BLaER1 (cell line): ENCODE measurements at regions not wholly inside any gene's neighbourhood (a gene's known extent, or its start where the extent isn't known, plus 50 kb on each side); places are given as distances from the start of the nearest gene placed in this dataset.

Source experiments
- H3K27ac ChIP-seq: shearing (Covaris generic); formaldehyde crosslinking; 2 replicates; pipeline ENCODE4 v1.8.1; 2022
- H3K27me3 ChIP-seq: shearing (Covaris generic); formaldehyde crosslinking; 2 replicates; pipeline ENCODE4 v1.8.1; 2022
- H3K36me3 ChIP-seq: shearing (Covaris generic); formaldehyde crosslinking; 2 replicates; pipeline ENCODE4 v1.8.1; 2022
- H3K4me1 ChIP-seq: shearing (Covaris generic); formaldehyde crosslinking; 2 replicates; pipeline ENCODE4 v1.8.1; 2022
- H3K4me2 ChIP-seq: shearing (Covaris generic); formaldehyde crosslinking; 2 replicates; pipeline ENCODE4 v1.8.1; 2022
- H3K4me3 ChIP-seq: shearing (Covaris generic); formaldehyde crosslinking; 2 replicates; pipeline ENCODE4 v1.8.1; 2022
- H3K9ac ChIP-seq: shearing (Covaris generic); formaldehyde crosslinking; 2 replicates; pipeline ENCODE4 v1.8.1; 2022
- H3K9me3 ChIP-seq: shearing (Covaris generic); formaldehyde crosslinking; 2 replicates; pipeline ENCODE4 v1.8.1; 2022
- H4K20me1 ChIP-seq: shearing (Covaris generic); formaldehyde crosslinking; 2 replicates; pipeline ENCODE4 v1.8.1; 2022
- Cebpa-rat ChIP-seq: shearing (Covaris generic); IDR thresholded peaks from 2 replicates; pipeline ENCODE4 v1.8.1; 2022

GRCh38 chr1:199862047-199862446 lies 165.5 kb upstream of the NR5A2 start:
- Histone ChIP-seq H3K27ac (no peak overlapping the region), H3K9ac (no peak overlapping the region), H4K20me1 (no peaks in the 10 kb centered on the region), H3K9me3 (no peaks in the 10 kb centered on the region), H3K4me1 (peaks cover 17% of the 10 kb centered on the region), H3K27me3 (no peaks in the 10 kb centered on the region), H3K4me2 (no peak overlapping the region), H3K4me3 (no peak overlapping the region), H3K36me3 (no peaks in the 10 kb centered on the region)
- no peak for TF ChIP-seq Cebpa-rat

- Histone ChIP-seq H3K4me2 (no peak overlapping the region), H4K20me1 (no peaks in the 10 kb centered on the region), H3K4me3 (no peak overlapping the region), H3K4me1 (peaks cover 5% of the 10 kb centered on the region), H3K9me3 (no peaks in the 10 kb centered on the region), H3K36me3 (no peaks in the 10 kb centered on the region), H3K9ac (no peak overlapping the region), H3K27me3 (no peaks in the 10 kb centered on the region), H3K27ac (no peak overlapping the region)
- no peak for TF ChIP-seq Cebpa-rat
Observed at GRCh38 chr1:199866210-199866617, 161.3 kb upstream of the NR5A2 start.

GRCh38 chr1:199867601-199868000 lies 159.9 kb upstream of the NR5A2 start:
- peak overlapping the region; percentile 22; the same call in 1 of the 2 replicates for H3K4me2 ChIP-seq

GRCh38 chr1:199868777-199869176 lies 158.7 kb upstream of the NR5A2 start:
- Histone ChIP-seq H3K9ac (no peak overlapping the region), H3K9me3 (no peaks in the 10 kb centered on the region), H3K4me2 (no peak overlapping the region), H3K4me1 (peaks cover 5% of the 10 kb centered on the region), H3K27ac (no peak overlapping the region), H3K27me3 (no peaks in the 10 kb centered on the region), H3K36me3 (no peaks in the 10 kb centered on the region), H4K20me1 (no peaks in the 10 kb centered on the region), H3K4me3 (no peak overlapping the region)
- no peak for TF ChIP-seq Cebpa-rat

More at GRCh38 chr1:199867601-199868000, 159.9 kb upstream of the NR5A2 start:
- H3K27me3 ChIP-seq, result no peaks in the 10 kb centered on the region
- no peak for TF ChIP-seq Cebpa-rat
- H3K4me1 ChIP-seq, result peaks cover 5% of the 10 kb centered on the region
- H3K27ac ChIP-seq, result no peak overlapping the region
- H4K20me1 ChIP-seq, result no peaks in the 10 kb centered on the region
- no peak overlapping the region for H3K9ac ChIP-seq
- no peaks in the 10 kb centered on the region for H3K9me3 ChIP-seq
- H3K4me3 ChIP-seq, result no peak overlapping the region
- no peaks in the 10 kb centered on the region for H3K36me3 ChIP-seq

GRCh38 chr1:199875337-199875736 lies 152.2 kb upstream of the NR5A2 start:
- Histone ChIP-seq H4K20me1 (no peaks in the 10 kb centered on the region), H3K4me3 (no peak overlapping the region), H3K27ac (no peak overlapping the region), H3K27me3 (no peaks in the 10 kb centered on the region), H3K4me1 (no peaks in the 10 kb centered on the region), H3K9me3 (peaks cover 6% of the 10 kb centered on the region; the same call in 1 of the 2 replicates), H3K4me2 (no peak overlapping the region), H3K9ac (no peak overlapping the region), H3K36me3 (no peaks in the 10 kb centered on the region)
- TF ChIP-seq Cebpa-rat, result no peak

- H3K27ac ChIP-seq, result no peak overlapping the region
- no peak overlapping the region for H3K9ac ChIP-seq
- TF ChIP-seq Cebpa-rat, result no peak
- no peaks in the 10 kb centered on the region for H3K27me3 ChIP-seq
- no peak overlapping the region for H3K4me2 ChIP-seq
- H3K4me1 ChIP-seq, result no peaks in the 10 kb centered on the region
- H3K36me3 ChIP-seq, result no peaks in the 10 kb centered on the region
- no peaks in the 10 kb centered on the region for H4K20me1 ChIP-seq
- peaks cover 6% of the 10 kb centered on the region; the same call in 1 of the 2 replicates for H3K9me3 ChIP-seq
- H3K4me3 ChIP-seq, result no peak overlapping the region
Observed at GRCh38 chr1:199875856-199876255, 151.7 kb upstream of the NR5A2 start.

- H3K4me1 ChIP-seq, result no peaks in the 10 kb centered on the region
- H3K4me3 ChIP-seq, result no peak overlapping the region
- H4K20me1 ChIP-seq, result no peaks in the 10 kb centered on the region
- no peak for TF ChIP-seq Cebpa-rat
- no peak overlapping the region for H3K9ac ChIP-seq
- H3K9me3 ChIP-seq, result peaks cover 6% of the 10 kb centered on the region; the same call in 1 of the 2 replicates
- no peaks in the 10 kb centered on the region for H3K27me3 ChIP-seq
- no peak overlapping the region for H3K27ac ChIP-seq
- H3K36me3 ChIP-seq, result no peaks in the 10 kb centered on the region
- no peak overlapping the region for H3K4me2 ChIP-seq
Observed at GRCh38 chr1:199877526-199878384, 149.8 kb upstream of the NR5A2 start.

- no peak for TF ChIP-seq Cebpa-rat
- H3K4me1 ChIP-seq, result no peaks in the 10 kb centered on the region
- H3K4me3 ChIP-seq, result no peak overlapping the region
- H4K20me1 ChIP-seq, result no peaks in the 10 kb centered on the region
- H3K36me3 ChIP-seq, result no peaks in the 10 kb centered on the region
- no peak overlapping the region for H3K27ac ChIP-seq
- no peaks in the 10 kb centered on the region for H3K27me3 ChIP-seq
- no peak overlapping the region for H3K4me2 ChIP-seq
- H3K9me3 ChIP-seq, result peaks cover 6% of the 10 kb centered on the region; the same call in 1 of the 2 replicates
- H3K9ac ChIP-seq, result no peak overlapping the region
Observed at GRCh38 chr1:199878823-199879222, 148.7 kb upstream of the NR5A2 start.

GRCh38 chr1:199898654-199899053 lies 128.9 kb upstream of the NR5A2 start:
- H4K20me1 ChIP-seq, result no peaks in the 10 kb centered on the region
- H3K27me3 ChIP-seq, result no peaks in the 10 kb centered on the region
- no peaks in the 10 kb centered on the region for H3K4me1 ChIP-seq
- H3K36me3 ChIP-seq, result no peaks in the 10 kb centered on the region
- TF ChIP-seq Cebpa-rat, result no peak
- no peak overlapping the region for H3K9ac ChIP-seq
- no peak overlapping the region for H3K4me2 ChIP-seq
- no peak overlapping the region for H3K27ac ChIP-seq
- H3K9me3 ChIP-seq, result no peaks in the 10 kb centered on the region
- no peak overlapping the region for H3K4me3 ChIP-seq

- TF ChIP-seq Cebpa-rat, result no peak
- Histone ChIP-seq H3K4me1 (no peaks in the 10 kb centered on the region), H3K27me3 (no peaks in the 10 kb centered on the region), H4K20me1 (no peaks in the 10 kb centered on the region), H3K4me2 (no peak overlapping the region), H3K4me3 (no peak overlapping the region), H3K9ac (no peak overlapping the region), H3K27ac (no peak overlapping the region), H3K36me3 (no peaks in the 10 kb centered on the region), H3K9me3 (no peaks in the 10 kb centered on the region)
Observed at GRCh38 chr1:199901341-199901740, 126.2 kb upstream of the NR5A2 start.
